GM20000 (cell line): ENCODE measurements at regions not wholly inside any gene's neighbourhood (a gene's known extent, or its start where the extent isn't known, plus 50 kb on each side); places are given as distances from the start of the nearest gene placed in this dataset.

ENCODE experiments used
- DNase-seq: peaks from one replicate; pipeline ENCODE4 v3.0.0; 2012; ENCODE audit warnings: low spot score
- CTCF ChIP-seq: IDR thresholded peaks from 2 replicates; pipeline ENCODE4 v1.5.1; 2012; ENCODE audit warnings: mild to moderate bottlenecking, control low read depth; ENCODE audit errors: extremely low read depth, missing control alignments

GRCh38 chr2:126531029-126531428 is 124.9 kb upstream of the GYPC start:
- no peak for DNase-seq
- no peak for TF ChIP-seq CTCF

- DNase-seq = no peak
- no peak for TF ChIP-seq CTCF
Observed at GRCh38 chr2:126534478-126534877, 121.5 kb upstream of the GYPC start.

GRCh38 chr2:126535408-126535807 is 120.5 kb upstream of the GYPC start:
- no peak for TF ChIP-seq CTCF
- no peak for DNase-seq

GRCh38 chr2:126536605-126537200 is 119.3 kb upstream of the GYPC start:
- no peak for DNase-seq
- no peak for TF ChIP-seq CTCF

- no peak for TF ChIP-seq CTCF
- no peak for DNase-seq
Observed at GRCh38 chr2:126539101-126539500, 116.9 kb upstream of the GYPC start.

- no peak for TF ChIP-seq CTCF
- no peak for DNase-seq
Observed at GRCh38 chr2:126542247-126542646, 113.7 kb upstream of the GYPC start.

- DNase-seq = no peak
- no peak for TF ChIP-seq CTCF
Observed at GRCh38 chr2:126543081-126543480, 112.9 kb upstream of the GYPC start.
